ENCODE measurements at regions not wholly inside any gene's neighbourhood (a gene's known extent, or its start where the extent isn't known, plus 50 kb on each side); places are given as distances from the start of the nearest gene placed in this dataset.

DNA sequence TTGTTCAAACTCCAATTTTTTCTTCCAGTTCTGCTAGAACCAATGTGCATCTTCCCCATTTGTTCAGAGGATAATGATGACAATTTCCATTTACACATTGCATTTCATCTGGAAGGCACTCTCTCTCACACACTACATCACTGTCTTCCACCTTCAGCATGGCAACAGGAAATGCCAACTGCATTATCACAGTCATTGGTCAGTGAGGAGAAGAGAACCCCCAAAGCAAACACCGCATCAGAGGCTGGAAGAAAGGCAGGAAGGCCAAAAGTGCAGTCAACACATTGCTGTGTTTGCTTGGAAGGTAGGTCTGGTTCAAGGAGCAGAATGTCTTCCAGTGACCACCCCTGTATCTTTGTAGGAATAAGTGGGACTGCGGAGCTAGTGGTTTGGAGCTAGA is 192.2 kb upstream of the RHOBTB1 start (continued):
- TF ChIP-seq, protein P1, sequence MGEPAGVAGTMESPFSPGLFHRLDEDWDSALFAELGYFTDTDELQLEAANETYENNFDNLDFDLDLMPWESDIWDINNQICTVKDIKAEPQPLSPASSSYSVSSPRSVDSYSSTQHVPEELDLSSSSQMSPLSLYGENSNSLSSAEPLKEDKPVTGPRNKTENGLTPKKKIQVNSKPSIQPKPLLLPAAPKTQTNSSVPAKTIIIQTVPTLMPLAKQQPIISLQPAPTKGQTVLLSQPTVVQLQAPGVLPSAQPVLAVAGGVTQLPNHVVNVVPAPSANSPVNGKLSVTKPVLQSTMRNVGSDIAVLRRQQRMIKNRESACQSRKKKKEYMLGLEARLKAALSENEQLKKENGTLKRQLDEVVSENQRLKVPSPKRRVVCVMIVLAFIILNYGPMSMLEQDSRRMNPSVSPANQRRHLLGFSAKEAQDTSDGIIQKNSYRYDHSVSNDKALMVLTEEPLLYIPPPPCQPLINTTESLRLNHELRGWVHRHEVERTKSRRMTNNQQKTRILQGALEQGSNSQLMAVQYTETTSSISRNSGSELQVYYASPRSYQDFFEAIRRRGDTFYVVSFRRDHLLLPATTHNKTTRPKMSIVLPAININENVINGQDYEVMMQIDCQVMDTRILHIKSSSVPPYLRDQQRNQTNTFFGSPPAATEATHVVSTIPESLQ (CRISPR knock-in tag; IDR thresholded peaks at IDR 0.05): no peak

DNA sequence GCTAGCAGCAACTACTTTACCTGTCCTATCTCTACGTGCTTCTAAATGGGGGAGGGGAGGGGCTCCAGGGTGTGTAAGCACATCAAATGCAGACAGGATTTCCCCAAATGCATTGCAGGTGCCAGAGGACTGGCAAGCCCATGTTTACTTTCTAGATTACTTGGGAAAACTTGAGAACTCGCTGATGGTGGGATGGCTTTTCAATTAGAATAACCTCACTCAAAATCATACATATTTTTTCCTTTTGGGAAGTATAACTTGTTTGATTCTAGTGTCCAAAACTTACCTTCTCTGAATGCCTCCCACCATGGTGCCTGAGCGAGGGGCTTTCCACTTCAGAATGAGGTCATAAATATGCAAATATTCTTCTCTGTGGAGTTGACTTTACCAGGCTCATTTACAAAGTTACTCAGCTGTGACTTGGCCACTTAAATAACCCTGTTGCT is 191.3 kb upstream of the RHOBTB1 start:
- DNase-seq (ENCODE audit: low spot score) (peak; percentile 12), ATAC-seq (peak; percentile 27)
- Mint-ChIP-seq H3K36me3 (peaks cover 24% of the 10 kb centered on the region), H3K9me3 (peaks cover 38% of the 10 kb centered on the region), H3K27me3 (ENCODE audit: low read depth) (no peaks in the 10 kb centered on the region), H3K27ac (0 out of 2 replicates have a peak overlapping the region, but pooled peaks have one; percentile 40), H3K4me3 (no peak overlapping the region), H3K4me1 (peaks cover 55% of the 10 kb centered on the region)
- POLR2A ChIA-PET: no interaction called here
- no peak for TF ChIP-seq ZNF396 (CRISPR knock-in tag; IDR thresholded peaks at IDR 0.05; ENCODE audit: borderline replicate concordance)
- TF ChIP-seq FOXP1 (CRISPR knock-in tag; IDR thresholded peaks at IDR 0.05; ENCODE audit: borderline replicate concordance): no peak
- TF ChIP-seq, protein P2, sequence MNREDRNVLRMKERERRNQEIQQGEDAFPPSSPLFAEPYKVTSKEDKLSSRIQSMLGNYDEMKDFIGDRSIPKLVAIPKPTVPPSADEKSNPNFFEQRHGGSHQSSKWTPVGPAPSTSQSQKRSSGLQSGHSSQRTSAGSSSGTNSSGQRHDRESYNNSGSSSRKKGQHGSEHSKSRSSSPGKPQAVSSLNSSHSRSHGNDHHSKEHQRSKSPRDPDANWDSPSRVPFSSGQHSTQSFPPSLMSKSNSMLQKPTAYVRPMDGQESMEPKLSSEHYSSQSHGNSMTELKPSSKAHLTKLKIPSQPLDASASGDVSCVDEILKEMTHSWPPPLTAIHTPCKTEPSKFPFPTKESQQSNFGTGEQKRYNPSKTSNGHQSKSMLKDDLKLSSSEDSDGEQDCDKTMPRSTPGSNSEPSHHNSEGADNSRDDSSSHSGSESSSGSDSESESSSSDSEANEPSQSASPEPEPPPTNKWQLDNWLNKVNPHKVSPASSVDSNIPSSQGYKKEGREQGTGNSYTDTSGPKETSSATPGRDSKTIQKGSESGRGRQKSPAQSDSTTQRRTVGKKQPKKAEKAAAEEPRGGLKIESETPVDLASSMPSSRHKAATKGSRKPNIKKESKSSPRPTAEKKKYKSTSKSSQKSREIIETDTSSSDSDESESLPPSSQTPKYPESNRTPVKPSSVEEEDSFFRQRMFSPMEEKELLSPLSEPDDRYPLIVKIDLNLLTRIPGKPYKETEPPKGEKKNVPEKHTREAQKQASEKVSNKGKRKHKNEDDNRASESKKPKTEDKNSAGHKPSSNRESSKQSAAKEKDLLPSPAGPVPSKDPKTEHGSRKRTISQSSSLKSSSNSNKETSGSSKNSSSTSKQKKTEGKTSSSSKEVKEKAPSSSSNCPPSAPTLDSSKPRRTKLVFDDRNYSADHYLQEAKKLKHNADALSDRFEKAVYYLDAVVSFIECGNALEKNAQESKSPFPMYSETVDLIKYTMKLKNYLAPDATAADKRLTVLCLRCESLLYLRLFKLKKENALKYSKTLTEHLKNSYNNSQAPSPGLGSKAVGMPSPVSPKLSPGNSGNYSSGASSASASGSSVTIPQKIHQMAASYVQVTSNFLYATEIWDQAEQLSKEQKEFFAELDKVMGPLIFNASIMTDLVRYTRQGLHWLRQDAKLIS (CRISPR knock-in tag; IDR thresholded peaks at IDR 0.05; ENCODE audit: borderline replicate concordance): no peak
- TF ChIP-seq FOXJ3 (CRISPR knock-in tag; IDR thresholded peaks at IDR 0.05; ENCODE audit: borderline replicate concordance): no peak
- TF ChIP-seq GRHL2 (CRISPR knock-in tag; IDR thresholded peaks at IDR 0.05; ENCODE audit: insufficient replicate concordance, severe bottlenecking): no peak
- no peak for TF ChIP-seq CBFB (CRISPR knock-in tag; IDR thresholded peaks at IDR 0.05; ENCODE audit: low read depth)
- no peak for TF ChIP-seq SP1 (CRISPR knock-in tag; conservative IDR thresholded peaks at IDR 0.05)
- TF ChIP-seq, protein P3, sequence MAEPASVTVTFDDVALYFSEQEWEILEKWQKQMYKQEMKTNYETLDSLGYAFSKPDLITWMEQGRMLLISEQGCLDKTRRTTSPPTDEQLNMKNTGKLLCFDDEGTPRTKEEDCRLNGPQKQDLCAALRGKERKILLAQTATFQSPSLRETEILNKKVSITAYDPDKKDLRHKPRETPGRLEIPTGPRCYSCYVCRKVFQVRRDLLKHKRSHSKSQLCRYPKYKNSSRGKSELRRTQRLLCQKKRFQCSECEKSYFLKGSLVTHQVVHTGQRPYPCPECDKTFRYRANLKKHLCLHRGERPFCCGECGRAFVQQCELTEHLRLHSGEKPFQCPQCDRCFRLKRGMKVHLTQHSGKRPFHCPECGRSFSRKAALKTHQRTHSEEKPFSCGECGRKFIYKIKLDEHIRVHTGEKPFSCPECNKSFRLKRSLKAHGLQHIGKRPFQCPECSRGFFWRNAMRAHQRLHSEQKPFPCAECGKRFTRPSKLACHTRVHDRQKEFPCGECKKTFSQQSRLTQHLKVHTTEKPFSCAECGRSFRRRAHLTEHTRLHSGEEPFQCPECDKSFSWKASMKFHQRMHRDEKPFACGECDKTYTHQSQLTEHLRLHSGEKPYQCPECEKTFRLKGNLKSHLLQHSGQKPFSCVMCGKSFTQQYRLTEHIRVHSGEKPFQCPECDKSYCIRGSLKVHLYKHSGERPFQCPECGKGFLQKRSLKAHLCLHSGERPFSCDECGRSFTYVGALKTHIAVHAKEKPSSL (CRISPR knock-in tag; conservative IDR thresholded peaks at IDR 0.05): no peak
- no peak for TF ChIP-seq NR3C1 (CRISPR knock-in tag; conservative IDR thresholded peaks at IDR 0.05; ENCODE audit: low read depth)
- CTCF ChIA-PET: no interaction called here

DNA sequence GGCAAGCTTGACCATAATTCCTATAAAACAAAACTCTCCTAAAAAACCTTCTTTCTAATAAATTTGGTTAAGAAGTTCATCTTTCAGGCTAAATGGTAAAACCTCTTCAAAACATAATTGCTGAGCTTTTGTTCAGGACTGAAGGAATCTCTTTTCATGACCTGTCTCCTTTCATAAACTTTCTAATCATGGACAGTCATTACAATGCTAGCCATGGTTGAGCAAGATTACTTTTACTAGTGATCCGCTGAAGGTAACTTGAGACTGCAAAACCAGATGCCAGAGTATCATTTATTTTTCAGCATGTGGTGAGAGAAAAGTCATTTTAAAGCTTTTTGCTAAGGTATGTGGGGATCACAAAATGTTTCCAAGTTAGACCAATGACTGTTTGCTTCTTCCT is 186.4 kb upstream of the RHOBTB1 start:
- Mint-ChIP-seq H3K4me1 (peaks cover 12% of the 10 kb centered on the region), H3K36me3 (peaks cover 24% of the 10 kb centered on the region), H3K27me3 (ENCODE audit: low read depth) (no peaks in the 10 kb centered on the region), H3K9me3 (peaks cover 25% of the 10 kb centered on the region), H3K4me3 (no peak overlapping the region), H3K27ac (no peak overlapping the region)
- ATAC-seq (no peak), DNase-seq (ENCODE audit: low spot score) (no peak)
- POLR2A ChIA-PET: no interaction called here
- CTCF ChIA-PET: interaction anchor here (1.1 kb wide), 1 partner anchor 11 kb away, joined by 3 read pairs; no protein-coding TSS in a partner anchor
- TF ChIP-seq HMGA2 (CRISPR knock-in tag; IDR thresholded peaks at IDR 0.05) (no peak), ZBTB21 (CRISPR knock-in tag; IDR thresholded peaks at IDR 0.05; ENCODE audit: borderline replicate concordance) (no peak), ATF1 (CRISPR knock-in tag; IDR thresholded peaks at IDR 0.05) (no peak), CREB1 (CRISPR knock-in tag; IDR thresholded peaks at IDR 0.05) (no peak), ZNF423 (CRISPR knock-in tag; IDR thresholded peaks at IDR 0.05) (no peak)
- TF ChIP-seq, protein P4, sequence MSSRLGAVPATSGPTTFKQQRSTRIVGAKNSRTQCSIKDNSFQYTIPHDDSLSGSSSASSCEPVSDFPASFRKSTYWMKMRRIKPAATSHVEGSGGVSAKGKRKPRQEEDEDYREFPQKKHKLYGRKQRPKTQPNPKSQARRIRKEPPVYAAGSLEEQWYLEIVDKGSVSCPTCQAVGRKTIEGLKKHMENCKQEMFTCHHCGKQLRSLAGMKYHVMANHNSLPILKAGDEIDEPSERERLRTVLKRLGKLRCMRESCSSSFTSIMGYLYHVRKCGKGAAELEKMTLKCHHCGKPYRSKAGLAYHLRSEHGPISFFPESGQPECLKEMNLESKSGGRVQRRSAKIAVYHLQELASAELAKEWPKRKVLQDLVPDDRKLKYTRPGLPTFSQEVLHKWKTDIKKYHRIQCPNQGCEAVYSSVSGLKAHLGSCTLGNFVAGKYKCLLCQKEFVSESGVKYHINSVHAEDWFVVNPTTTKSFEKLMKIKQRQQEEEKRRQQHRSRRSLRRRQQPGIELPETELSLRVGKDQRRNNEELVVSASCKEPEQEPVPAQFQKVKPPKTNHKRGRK (CRISPR knock-in tag; IDR thresholded peaks at IDR 0.05; ENCODE audit: borderline replicate concordance): no peak
- TF ChIP-seq, protein P3 (CRISPR knock-in tag; conservative IDR thresholded peaks at IDR 0.05): no peak
- TF ChIP-seq, protein P5, sequence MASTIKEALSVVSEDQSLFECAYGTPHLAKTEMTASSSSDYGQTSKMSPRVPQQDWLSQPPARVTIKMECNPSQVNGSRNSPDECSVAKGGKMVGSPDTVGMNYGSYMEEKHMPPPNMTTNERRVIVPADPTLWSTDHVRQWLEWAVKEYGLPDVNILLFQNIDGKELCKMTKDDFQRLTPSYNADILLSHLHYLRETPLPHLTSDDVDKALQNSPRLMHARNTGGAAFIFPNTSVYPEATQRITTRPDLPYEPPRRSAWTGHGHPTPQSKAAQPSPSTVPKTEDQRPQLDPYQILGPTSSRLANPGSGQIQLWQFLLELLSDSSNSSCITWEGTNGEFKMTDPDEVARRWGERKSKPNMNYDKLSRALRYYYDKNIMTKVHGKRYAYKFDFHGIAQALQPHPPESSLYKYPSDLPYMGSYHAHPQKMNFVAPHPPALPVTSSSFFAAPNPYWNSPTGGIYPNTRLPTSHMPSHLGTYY (CRISPR knock-in tag; IDR thresholded peaks at IDR 0.05): no peak
- TF ChIP-seq, protein P6, sequence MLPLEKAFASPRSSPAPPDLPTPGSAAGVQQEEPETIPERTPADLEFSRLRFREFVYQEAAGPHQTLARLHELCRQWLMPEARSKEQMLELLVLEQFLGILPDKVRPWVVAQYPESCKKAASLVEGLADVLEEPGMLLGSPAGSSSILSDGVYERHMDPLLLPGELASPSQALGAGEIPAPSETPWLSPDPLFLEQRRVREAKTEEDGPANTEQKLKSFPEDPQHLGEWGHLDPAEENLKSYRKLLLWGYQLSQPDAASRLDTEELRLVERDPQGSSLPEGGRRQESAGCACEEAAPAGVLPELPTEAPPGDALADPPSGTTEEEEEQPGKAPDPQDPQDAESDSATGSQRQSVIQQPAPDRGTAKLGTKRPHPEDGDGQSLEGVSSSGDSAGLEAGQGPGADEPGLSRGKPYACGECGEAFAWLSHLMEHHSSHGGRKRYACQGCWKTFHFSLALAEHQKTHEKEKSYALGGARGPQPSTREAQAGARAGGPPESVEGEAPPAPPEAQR (CRISPR knock-in tag; IDR thresholded peaks at IDR 0.05): no peak
